Activated CD4-positive, alpha-beta T cell treated with anti-CD3 and anti-CD28 coated beads, Interleukin-2, amount 10 ng/mL, durations not matched to agents 24 days and 14 days (primary cell): ENCODE measurements at regions not wholly inside any gene's neighbourhood (a gene's known extent, or its start where the extent isn't known, plus 50 kb on each side); places are given as distances from the start of the nearest gene placed in this dataset.

Experiments
- DNase-seq: peaks from one replicate; pipeline ENCODE4 v3.0.0; 2022
- H3K27ac Mint-ChIP-seq: one replicate; pipeline ENCODE4 v1.8.0; 2022; ENCODE audit warnings: mild to moderate bottlenecking, mixed read lengths
- H3K27me3 Mint-ChIP-seq: one replicate; pipeline ENCODE4 v1.8.0; 2022; ENCODE audit warnings: mixed read lengths
- H3K36me3 Mint-ChIP-seq: one replicate; pipeline ENCODE4 v1.8.0; 2022; ENCODE audit warnings: low read depth, mild to moderate bottlenecking, mixed read lengths
- H3K4me1 Mint-ChIP-seq: one replicate; pipeline ENCODE4 v1.8.0; 2021; ENCODE audit warnings: mixed read lengths
- H3K4me3 Mint-ChIP-seq: one replicate; pipeline ENCODE4 v1.8.0; 2022; ENCODE audit warnings: mild to moderate bottlenecking, moderate library complexity, mixed read lengths
- H3K9me3 Mint-ChIP-seq: one replicate; pipeline ENCODE4 v1.8.0; 2021; ENCODE audit warnings: mixed read lengths
- intact Hi-C: fragments of 100-400 bp; cut with micrococcal nuclease; formaldehyde crosslinking; loops from one replicate; pipeline ENCODE4 v1.15.1; 2023

GRCh38 chr12:58171914-58172313 is 230.5 kb downstream of the ATP23 start:
- no peak overlapping the region for H3K4me3 Mint-ChIP-seq
- H3K27ac Mint-ChIP-seq = no peak overlapping the region
- no peaks in the 10 kb centered on the region for H3K9me3 Mint-ChIP-seq
- H3K4me1 Mint-ChIP-seq = no peaks in the 10 kb centered on the region
- no peaks in the 10 kb centered on the region for H3K36me3 Mint-ChIP-seq
- intact Hi-C loops = no loop called here
- H3K27me3 Mint-ChIP-seq = peaks cover 4% of the 10 kb centered on the region
- peak; percentile 37 for DNase-seq

- H3K4me3 Mint-ChIP-seq = no peak overlapping the region
- no peaks in the 10 kb centered on the region for H3K9me3 Mint-ChIP-seq
- no peaks in the 10 kb centered on the region for H3K36me3 Mint-ChIP-seq
- H3K27ac Mint-ChIP-seq = no peak overlapping the region
- intact Hi-C loops = no loop called here
- H3K4me1 Mint-ChIP-seq = no peaks in the 10 kb centered on the region
- DNase-seq = no peak
- peaks cover 7% of the 10 kb centered on the region for H3K27me3 Mint-ChIP-seq
Measured at GRCh38 chr12:58172433-58173073, 231.2 kb downstream of the ATP23 start.

GRCh38 chr12:58174316-58174715 is 232.9 kb downstream of the ATP23 start:
- Mint-ChIP-seq H3K27me3 (peaks cover 7% of the 10 kb centered on the region), H3K36me3 (no peaks in the 10 kb centered on the region), H3K4me3 (no peak overlapping the region), H3K27ac (no peak overlapping the region), H3K4me1 (no peaks in the 10 kb centered on the region), H3K9me3 (no peaks in the 10 kb centered on the region)
- peak; percentile 13 for DNase-seq
- intact Hi-C loops = no loop called here

GRCh38 chr12:58176296-58176869 is 235.0 kb downstream of the ATP23 start:
- Mint-ChIP-seq H3K9me3 (no peaks in the 10 kb centered on the region), H3K27ac (no peak overlapping the region), H3K36me3 (no peaks in the 10 kb centered on the region), H3K4me3 (no peak overlapping the region), H3K4me1 (no peaks in the 10 kb centered on the region), H3K27me3 (peaks cover 7% of the 10 kb centered on the region)
- intact Hi-C loops = no loop called here
- no peak for DNase-seq

GRCh38 chr12:58177366-58177765 is 236.0 kb downstream of the ATP23 start:
- H3K9me3 Mint-ChIP-seq = no peaks in the 10 kb centered on the region
- H3K4me1 Mint-ChIP-seq = no peaks in the 10 kb centered on the region
- H3K4me3 Mint-ChIP-seq = no peak overlapping the region
- intact Hi-C loops = no loop called here
- no peak for DNase-seq
- peaks cover 7% of the 10 kb centered on the region for H3K27me3 Mint-ChIP-seq
- H3K27ac Mint-ChIP-seq = no peak overlapping the region
- no peaks in the 10 kb centered on the region for H3K36me3 Mint-ChIP-seq

GRCh38 chr12:58184212-58184611 is 242.8 kb downstream of the ATP23 start:
- no peak overlapping the region for H3K27ac Mint-ChIP-seq
- no peaks in the 10 kb centered on the region for H3K4me1 Mint-ChIP-seq
- intact Hi-C loops = no loop called here
- H3K36me3 Mint-ChIP-seq = no peaks in the 10 kb centered on the region
- DNase-seq = peak; percentile 15
- H3K27me3 Mint-ChIP-seq = peaks cover 2% of the 10 kb centered on the region
- H3K4me3 Mint-ChIP-seq = no peak overlapping the region
- peaks cover 9% of the 10 kb centered on the region for H3K9me3 Mint-ChIP-seq

- Mint-ChIP-seq H3K27me3 (peaks cover 2% of the 10 kb centered on the region), H3K27ac (no peak overlapping the region), H3K4me1 (no peaks in the 10 kb centered on the region), H3K4me3 (no peak overlapping the region), H3K36me3 (no peaks in the 10 kb centered on the region), H3K9me3 (peaks cover 9% of the 10 kb centered on the region)
- DNase-seq = no peak
- intact Hi-C loops = no loop called here
Measured at GRCh38 chr12:58186401-58186800, 245.0 kb downstream of the ATP23 start.

GRCh38 chr12:58186914-58187313 is 245.5 kb downstream of the ATP23 start:
- Mint-ChIP-seq H3K36me3 (no peaks in the 10 kb centered on the region), H3K27me3 (peaks cover 2% of the 10 kb centered on the region), H3K27ac (no peak overlapping the region), H3K4me1 (no peaks in the 10 kb centered on the region), H3K9me3 (peaks cover 9% of the 10 kb centered on the region), H3K4me3 (no peak overlapping the region)
- intact Hi-C loops = no loop called here
- peak; percentile 32 for DNase-seq

- Mint-ChIP-seq H3K27ac (no peak overlapping the region), H3K9me3 (peaks cover 9% of the 10 kb centered on the region), H3K36me3 (no peaks in the 10 kb centered on the region), H3K27me3 (peaks cover 3% of the 10 kb centered on the region), H3K4me1 (no peaks in the 10 kb centered on the region), H3K4me3 (no peak overlapping the region)
- intact Hi-C loops = no loop called here
- DNase-seq = peak; percentile 16
Measured at GRCh38 chr12:58189030-58189429, 247.7 kb downstream of the ATP23 start.

- intact Hi-C loops = no loop called here
- H3K4me1 Mint-ChIP-seq = no peaks in the 10 kb centered on the region
- no peak for DNase-seq
- no peaks in the 10 kb centered on the region for H3K36me3 Mint-ChIP-seq
- H3K27me3 Mint-ChIP-seq = peaks cover 3% of the 10 kb centered on the region
- no peak overlapping the region for H3K4me3 Mint-ChIP-seq
- no peak overlapping the region for H3K27ac Mint-ChIP-seq
- peaks cover 9% of the 10 kb centered on the region for H3K9me3 Mint-ChIP-seq
Measured at GRCh38 chr12:58189893-58190292, 248.5 kb downstream of the ATP23 start.

GRCh38 chr12:58190618-58191017 is 249.3 kb downstream of the ATP23 start:
- intact Hi-C loops = no loop called here
- H3K36me3 Mint-ChIP-seq = no peaks in the 10 kb centered on the region
- H3K27me3 Mint-ChIP-seq = peaks cover 3% of the 10 kb centered on the region
- H3K4me1 Mint-ChIP-seq = no peaks in the 10 kb centered on the region
- DNase-seq = no peak
- no peak overlapping the region for H3K27ac Mint-ChIP-seq
- H3K9me3 Mint-ChIP-seq = peaks cover 9% of the 10 kb centered on the region
- H3K4me3 Mint-ChIP-seq = no peak overlapping the region

- DNase-seq = no peak
- peaks cover 3% of the 10 kb centered on the region for H3K27me3 Mint-ChIP-seq
- H3K9me3 Mint-ChIP-seq = no peaks in the 10 kb centered on the region
- no peaks in the 10 kb centered on the region for H3K4me1 Mint-ChIP-seq
- intact Hi-C loops = no loop called here
- no peak overlapping the region for H3K4me3 Mint-ChIP-seq
- no peaks in the 10 kb centered on the region for H3K36me3 Mint-ChIP-seq
- no peak overlapping the region for H3K27ac Mint-ChIP-seq
Measured at GRCh38 chr12:58196971-58197370, 255.6 kb downstream of the ATP23 start.

GRCh38 chr12:58202933-58203718 is 261.8 kb downstream of the ATP23 start:
- Mint-ChIP-seq H3K27me3 (no peaks in the 10 kb centered on the region), H3K4me3 (no peak overlapping the region), H3K9me3 (no peaks in the 10 kb centered on the region), H3K4me1 (no peaks in the 10 kb centered on the region), H3K27ac (no peak overlapping the region), H3K36me3 (no peaks in the 10 kb centered on the region)
- intact Hi-C loops = no loop called here
- DNase-seq = no peak

- no peak overlapping the region for H3K27ac Mint-ChIP-seq
- H3K9me3 Mint-ChIP-seq = no peaks in the 10 kb centered on the region
- H3K27me3 Mint-ChIP-seq = no peaks in the 10 kb centered on the region
- H3K36me3 Mint-ChIP-seq = no peaks in the 10 kb centered on the region
- no peaks in the 10 kb centered on the region for H3K4me1 Mint-ChIP-seq
- intact Hi-C loops = no loop called here
- H3K4me3 Mint-ChIP-seq = no peak overlapping the region
- no peak for DNase-seq
Measured at GRCh38 chr12:58204071-58204470, 262.7 kb downstream of the ATP23 start.
